Spleen (tissue), 11 donors: ENCODE measurements at regions not wholly inside any gene's neighbourhood (a gene's known extent, or its start where the extent isn't known, plus 50 kb on each side); places are given as distances from the start of the nearest gene placed in this dataset.

Experiments used
- DNase-seq: peaks from one replicate; pipeline ENCODE4 v3.0.0-alpha.2; 2020
- H3K27ac ChIP-seq, 8 donors: fragments of 200-600 bp; sonication (generic) in 7 of 8; 1 replicate in 4 of 8; 2 replicates in 4 of 8; pipeline versions ENCODE4 v1.5.0 to v1.8.0; 2016 to 2021; ENCODE audit warnings: inconsistent platforms in 4 of 8, mild to moderate bottlenecking in 4 of 8, moderate library complexity in 1 of 8
- H3K27me3 ChIP-seq, 7 donors: fragments of 200-600 bp; sonication (generic) in 6 of 7; replicated peaks in 1 of 7; 1 replicate in 4 of 7; 2 replicates in 3 of 7; pipeline versions ENCODE4 v1.5.0 to v1.8.0; 2016 to 2021; ENCODE audit warnings: inconsistent platforms in 3 of 7, mild to moderate bottlenecking in 1 of 7
- H3K36me3 ChIP-seq, 6 donors: fragments of 200-600 bp; sonication (generic) in 5 of 6; 1 replicate in 4 of 6; 2 replicates in 2 of 6; pipeline versions ENCODE4 v1.5.0 to v1.8.0; 2016 to 2021; ENCODE audit warnings: inconsistent platforms in 2 of 6
- H3K4me1 ChIP-seq, 6 donors: fragments of 200-600 bp; sonication (generic) in 5 of 6; 1 replicate in 3 of 6; 2 replicates in 3 of 6; pipeline versions ENCODE4 v1.5.0 to v1.8.0; 2016 to 2021; ENCODE audit warnings: inconsistent platforms in 3 of 6
- H3K4me3 ChIP-seq, 8 donors: fragments of 200-600 bp; sonication (generic) in 7 of 8; 1 replicate in 4 of 8; 2 replicates in 4 of 8; pipeline versions ENCODE4 v1.5.0 to v1.8.0; 2016 to 2021; ENCODE audit warnings: inconsistent platforms in 4 of 8, mild to moderate bottlenecking in 4 of 8, moderate library complexity in 2 of 8
- H3K9me3 ChIP-seq, 8 donors: fragments of 200-600 bp; sonication (generic) in 7 of 8; 1 replicate in 4 of 8; 2 replicates in 4 of 8; pipeline versions ENCODE4 v1.5.0 to v1.8.0; 2016 to 2021; ENCODE audit warnings: inconsistent platforms in 4 of 8
- POLR2A ChIP-seq, 3 donors: fragments of 450-650 bp; IDR thresholded peaks; one replicate each; pipeline ENCODE4 v1.5.1; 2017; ENCODE audit warnings: antibody characterized with exemption in 3 of 3, mild to moderate bottlenecking in 1 of 3
- POLR2AphosphoS5 ChIP-seq, 3 donors: sonication (generic); formaldehyde crosslinking; IDR thresholded peaks; one replicate each; pipeline ENCODE4 v1.5.1; 2017; ENCODE audit warnings: antibody characterized with exemption in 3 of 3
- WGBS, 5 donors: extraction: QIAGEN DNeasy Blood & Tissue Kit in 3 of 5; methylation state at CpG; one replicate each; pipeline versions ENCODE4 v1.1.5 to v1.1.7; 2013 to 2018; 5-methylcytosine and 5-hydroxymethylcytosine counted together
- intact Hi-C: fragments of 100-400 bp; cut with DNase I; formaldehyde crosslinking; loops from one replicate; pipeline ENCODE4 v1.15.0; 2023; ENCODE audit warnings: low total_unique reads
- TF ChIP-seq, protein P1 (sequence below), 11 experiments: fragments of 200-600 bp in 7 of 11; fragments of 450-650 bp in 4 of 11; sonication (generic) in 4 of 11; IDR thresholded peaks in 8 of 11; conservative IDR thresholded peaks in 3 of 11; 1 replicate in 7 of 11; 2 replicates in 4 of 11; pipeline versions ENCODE4 v1.4.0 to v1.8.0; 2016 to 2021; ENCODE audit warnings: antibody characterized with exemption in 11 of 11, inconsistent platforms in 4 of 11, mild to moderate bottlenecking in 1 of 11
- donor health status: healthy with polysubstance abuse.
- donor health status: DM: no; HTN: no; CAD: no; lungs with moderate emphysema.
- donor health status: DM: no; HTN: no; CAD: no.
- donor health status: Bipolar disorder and iron deficiency.
- donor health status: healthy.
- donor health status: DM: no; HTN: no; CAD: no.
- donor health status: DM: yes; HTN: yes; CAD: no.

DNA sequence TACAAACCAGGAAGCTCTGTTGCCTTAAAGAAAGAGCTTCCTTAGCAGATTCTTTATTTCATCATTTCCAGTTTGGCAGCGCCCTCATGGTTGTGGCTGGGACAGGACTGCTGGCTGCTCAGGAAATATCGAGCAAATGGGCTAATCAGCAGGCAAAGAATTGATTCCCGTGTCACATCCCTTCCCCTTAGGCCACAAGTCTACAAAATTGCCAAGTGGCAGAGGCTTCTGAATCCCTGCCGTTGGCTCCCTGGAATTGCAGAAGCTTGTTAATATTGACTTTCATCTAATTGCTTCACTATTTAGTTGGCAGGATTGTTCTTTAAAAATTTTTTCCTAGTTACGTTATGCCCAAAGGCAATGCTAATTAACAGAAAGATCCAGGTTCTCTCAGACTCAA, 456.3 kb upstream of the ERCC4 start:
- TF ChIP-seq, protein P1, sequence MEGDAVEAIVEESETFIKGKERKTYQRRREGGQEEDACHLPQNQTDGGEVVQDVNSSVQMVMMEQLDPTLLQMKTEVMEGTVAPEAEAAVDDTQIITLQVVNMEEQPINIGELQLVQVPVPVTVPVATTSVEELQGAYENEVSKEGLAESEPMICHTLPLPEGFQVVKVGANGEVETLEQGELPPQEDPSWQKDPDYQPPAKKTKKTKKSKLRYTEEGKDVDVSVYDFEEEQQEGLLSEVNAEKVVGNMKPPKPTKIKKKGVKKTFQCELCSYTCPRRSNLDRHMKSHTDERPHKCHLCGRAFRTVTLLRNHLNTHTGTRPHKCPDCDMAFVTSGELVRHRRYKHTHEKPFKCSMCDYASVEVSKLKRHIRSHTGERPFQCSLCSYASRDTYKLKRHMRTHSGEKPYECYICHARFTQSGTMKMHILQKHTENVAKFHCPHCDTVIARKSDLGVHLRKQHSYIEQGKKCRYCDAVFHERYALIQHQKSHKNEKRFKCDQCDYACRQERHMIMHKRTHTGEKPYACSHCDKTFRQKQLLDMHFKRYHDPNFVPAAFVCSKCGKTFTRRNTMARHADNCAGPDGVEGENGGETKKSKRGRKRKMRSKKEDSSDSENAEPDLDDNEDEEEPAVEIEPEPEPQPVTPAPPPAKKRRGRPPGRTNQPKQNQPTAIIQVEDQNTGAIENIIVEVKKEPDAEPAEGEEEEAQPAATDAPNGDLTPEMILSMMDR (IDR thresholded peaks at IDR 0.05 in 8 of 11, conservative IDR thresholded peaks at IDR 0.05 in 3 of 11) = no peak
- TF ChIP-seq POLR2AphosphoS5 (IDR thresholded peaks at IDR 0.05) = no peak
- TF ChIP-seq POLR2A (IDR thresholded peaks at IDR 0.05) = no peak
- WGBS, 5 donors = 43 to 60% (median 52%) methylated on average over 5 of the region's 5 CpGs
- intact Hi-C loops = no loop called here
- Histone ChIP-seq H3K27me3 (peaks cover 0 to 4% (median 0%) of the 10 kb centered on the region in 7 donors), H3K9me3 (no peaks in the 10 kb centered on the region), H3K36me3 (no peaks in the 10 kb centered on the region), H3K4me3 (no peak overlapping the region), H3K27ac (no peak overlapping the region), H3K4me1 (no peaks in the 10 kb centered on the region)
- no peak for DNase-seq

DNA sequence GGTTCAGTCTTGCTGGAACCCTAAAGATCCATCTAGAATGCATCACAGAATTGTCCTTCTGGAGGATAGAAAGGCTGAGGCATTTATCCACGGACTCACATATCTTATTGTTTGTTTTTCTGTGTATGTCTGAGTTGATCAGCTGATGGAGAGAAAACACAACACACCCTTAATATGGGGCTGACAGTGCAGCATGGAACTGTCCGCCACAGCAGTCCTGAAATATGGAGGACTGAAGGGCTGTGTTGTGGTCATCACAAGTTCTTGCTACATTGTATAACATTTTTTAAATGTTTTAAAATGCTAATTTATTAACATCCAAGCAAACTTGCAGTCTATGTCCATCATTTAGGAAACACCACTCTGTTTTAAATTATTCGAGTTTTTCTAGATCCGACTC, 448.9 kb upstream of the ERCC4 start:
- intact Hi-C loops = no loop called here
- WGBS, 5 donors = 72 to 82% (median 75%) methylated on average over 4 of the region's 4 CpGs
- DNase-seq = no peak
- no peaks in the 10 kb centered on the region for H3K36me3 ChIP-seq
- TF ChIP-seq POLR2AphosphoS5 (IDR thresholded peaks at IDR 0.05) (no peak), POLR2A (IDR thresholded peaks at IDR 0.05) (no peak)
- TF ChIP-seq, protein P1 (IDR thresholded peaks at IDR 0.05 in 8 of 11, conservative IDR thresholded peaks at IDR 0.05 in 3 of 11) = no peak
- H3K27ac ChIP-seq = no peak overlapping the region
- H3K27me3 ChIP-seq = no peaks in the 10 kb centered on the region
- H3K9me3 ChIP-seq = peaks cover 0 to 9% (median 0%) of the 10 kb centered on the region in 8 donors
- H3K4me3 ChIP-seq = no peak overlapping the region
- H3K4me1 ChIP-seq = no peaks in the 10 kb centered on the region

DNA sequence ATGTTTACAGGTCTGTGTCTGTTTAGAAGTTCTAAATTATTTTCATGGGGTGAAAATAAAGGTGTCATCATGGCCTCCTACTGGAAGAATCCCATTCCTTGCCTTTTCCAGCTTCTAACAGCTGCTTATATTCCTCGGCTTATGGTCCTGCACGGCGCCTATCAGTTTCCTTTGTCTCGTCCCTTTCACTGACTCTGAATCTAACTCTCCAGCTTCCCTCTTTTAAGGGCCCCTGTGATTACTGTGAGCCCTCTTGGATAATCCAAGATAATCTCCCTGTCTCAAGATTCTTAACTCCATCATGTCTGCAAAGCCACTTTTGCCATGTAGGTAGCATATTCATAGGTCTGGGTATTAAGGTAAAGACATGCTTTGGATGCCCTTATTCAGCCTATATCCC, 441.0 kb upstream of the ERCC4 start:
- TF ChIP-seq, protein P1 (IDR thresholded peaks at IDR 0.05 in 8 of 11, conservative IDR thresholded peaks at IDR 0.05 in 3 of 11) = no peak
- TF ChIP-seq POLR2A (IDR thresholded peaks at IDR 0.05) (no peak), POLR2AphosphoS5 (IDR thresholded peaks at IDR 0.05) (no peak)
- no peak for DNase-seq
- no peaks in the 10 kb centered on the region for H3K36me3 ChIP-seq
- peaks cover 0 to 15% (median 0%) of the 10 kb centered on the region in 8 donors for H3K9me3 ChIP-seq
- intact Hi-C loops = no loop called here
- no peak overlapping the region for H3K4me3 ChIP-seq
- no peak overlapping the region for H3K27ac ChIP-seq
- H3K27me3 ChIP-seq = no peaks in the 10 kb centered on the region
- H3K4me1 ChIP-seq = no peaks in the 10 kb centered on the region
- WGBS, 5 donors = 71 to 90% (median 88%) methylated on average over 4 of the region's 4 CpGs

DNA sequence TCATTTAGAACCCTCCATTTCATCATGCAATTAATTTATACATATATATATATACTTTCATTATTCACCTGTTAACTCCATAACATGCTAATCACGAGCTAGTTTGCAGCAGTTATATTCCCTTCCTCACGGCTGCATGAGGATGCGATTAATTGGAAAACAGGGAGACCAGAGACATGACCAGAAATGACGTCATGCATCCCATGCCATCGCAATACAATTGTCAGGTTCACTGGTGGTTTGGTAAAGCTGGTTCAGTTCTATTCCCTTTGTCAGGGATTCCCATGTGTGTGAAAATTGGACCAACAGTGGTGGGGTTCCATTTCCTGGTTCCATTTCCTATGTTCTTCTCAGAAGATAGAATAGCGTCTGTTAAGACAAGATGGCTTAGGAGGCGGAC, 440.4 kb upstream of the ERCC4 start:
- H3K27ac ChIP-seq = no peak overlapping the region
- no peaks in the 10 kb centered on the region for H3K36me3 ChIP-seq
- intact Hi-C loops = no loop called here
- H3K9me3 ChIP-seq = peaks cover 0 to 21% (median 3%) of the 10 kb centered on the region in 8 donors
- WGBS, 5 donors = 85 to 92% (median 87%) methylated on average over 7 of the region's 7 CpGs
- TF ChIP-seq POLR2A (IDR thresholded peaks at IDR 0.05) = no peak
- no peak for TF ChIP-seq POLR2AphosphoS5 (IDR thresholded peaks at IDR 0.05)
- TF ChIP-seq, protein P1 (IDR thresholded peaks at IDR 0.05 in 8 of 11, conservative IDR thresholded peaks at IDR 0.05 in 3 of 11) = no peak
- H3K4me1 ChIP-seq = no peaks in the 10 kb centered on the region
- H3K27me3 ChIP-seq = no peaks in the 10 kb centered on the region
- no peak overlapping the region for H3K4me3 ChIP-seq
- no peak for DNase-seq
